MCF 10A (cell line): ENCODE measurements at regions not wholly inside any gene's neighbourhood (a gene's known extent, or its start where the extent isn't known, plus 50 kb on each side); places are given as distances from the start of the nearest gene placed in this dataset.
A peak's percentile ranks its signal among the peaks of the same experiment; 100 is the strongest.

Experiments used
- BruUV-seq: library from RNA; stranded (reverse); fragments of 400-500 nt; replicated peaks from 2 replicates; lab custom pipeline; 2021; lab: Mats Ljungman, UMichigan
- CTCF ChIA-PET: fragments of 300-600 bp; sonication (Branson Sonifier 250); formaldehyde crosslinking; extraction: SDS; loops from one replicate; lab custom pipeline; 2021; ENCODE audit warnings: antibody characterized with exemption, inconsistent platforms; lab: Yijun Ruan, JAX
- POLR2A ChIA-PET: fragments of 300-600, 350-650 bp; sonication (Branson Sonifier 250); formaldehyde crosslinking; extraction: SDS; loops from one replicate; lab custom pipeline; 2020; ENCODE audit warnings: antibody characterized with exemption, inconsistent platforms; lab: Yijun Ruan, JAX
- DNase-seq: peaks from one replicate; pipeline ENCODE4 v3.0.0-alpha.2; 2018; ENCODE audit not compliant: unreplicated experiment
- H3K27ac Mint-ChIP-seq: one replicate; pipeline ENCODE4 v1.8.0; 2022; ENCODE audit warnings: mild to moderate bottlenecking, low read depth, mixed read lengths; ENCODE audit not compliant: unreplicated experiment
- H3K27me3 Mint-ChIP-seq: one replicate; pipeline ENCODE4 v1.8.0; 2022; ENCODE audit warnings: mixed read lengths; ENCODE audit not compliant: insufficient read depth, unreplicated experiment
- H3K36me3 Mint-ChIP-seq: one replicate; pipeline ENCODE4 v1.8.0; 2022; ENCODE audit warnings: mild to moderate bottlenecking, moderate library complexity, mixed read lengths; ENCODE audit not compliant: insufficient read depth, unreplicated experiment
- H3K4me1 Mint-ChIP-seq: one replicate; pipeline ENCODE4 v1.8.0; 2022; ENCODE audit warnings: mixed read lengths; ENCODE audit not compliant: insufficient read depth, unreplicated experiment
- H3K4me3 Mint-ChIP-seq: one replicate; pipeline ENCODE4 v1.8.0; 2022; ENCODE audit warnings: mild to moderate bottlenecking, moderate library complexity, mixed read lengths; ENCODE audit not compliant: unreplicated experiment
- H3K9me3 Mint-ChIP-seq: one replicate; pipeline ENCODE4 v1.8.0; 2022; ENCODE audit warnings: mixed read lengths; ENCODE audit not compliant: unreplicated experiment
- CTCF ChIP-seq: fragments of 200-600 bp; IDR thresholded peaks from one replicate; pipeline ENCODE4 v1.8.0; 2022; ENCODE audit warnings: antibody characterized with exemption, mild to moderate bottlenecking; ENCODE audit not compliant: unreplicated experiment
- intact Hi-C: fragments of 100-400 bp; cut with micrococcal nuclease; formaldehyde crosslinking; loops from 2 replicates; pipeline ENCODE4 v1.14.1; 2022

DNA sequence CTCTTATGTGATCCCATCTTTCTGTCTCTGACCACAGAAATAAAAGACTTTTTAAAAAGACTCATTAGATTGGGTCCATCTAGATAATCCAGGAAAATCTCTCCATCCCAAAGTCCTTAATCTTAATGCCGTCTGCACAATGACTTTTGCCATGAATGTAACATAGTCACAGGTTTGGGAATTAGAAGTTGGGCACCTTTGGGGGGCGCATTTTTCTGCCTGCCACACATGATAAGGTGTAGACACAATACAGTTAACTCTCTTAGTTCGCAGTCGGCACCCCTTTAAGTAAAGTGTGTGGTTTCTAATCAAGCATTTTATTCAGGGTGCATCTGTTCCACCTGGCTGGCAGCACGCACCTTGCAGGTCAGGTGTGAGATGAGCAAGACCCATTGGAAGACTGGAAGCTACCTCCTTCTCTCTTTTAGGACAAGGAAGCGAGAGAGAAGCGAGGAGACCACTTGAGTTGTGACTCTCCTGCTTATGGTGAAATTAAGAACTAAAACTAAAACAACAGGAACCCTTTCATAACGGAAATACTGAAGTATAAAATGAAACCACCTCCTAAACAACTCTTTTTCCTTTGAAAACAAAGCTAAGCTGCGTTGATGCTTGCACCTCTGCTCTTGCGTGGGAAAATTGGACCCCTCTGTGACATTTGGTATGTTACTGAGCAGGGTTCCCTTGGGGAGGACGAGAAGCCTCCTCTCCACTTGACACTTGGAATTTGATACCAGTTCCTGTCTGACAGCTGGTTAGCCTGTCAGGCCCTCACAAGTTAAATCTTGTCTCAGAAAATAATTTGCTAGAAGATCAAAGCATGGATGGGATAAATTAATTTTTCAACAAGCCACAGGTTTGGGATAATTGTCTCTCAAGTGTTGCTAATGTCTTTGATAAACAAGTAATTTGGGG lies 304.6 kb upstream of the DMRT1 start:
- Mint-ChIP-seq H3K36me3 (peaks cover 62% of the 10 kb centered on the region), H3K27me3 (no peaks in the 10 kb centered on the region), H3K4me1 (peaks cover 29% of the 10 kb centered on the region), H3K9me3 (no peaks in the 10 kb centered on the region), H3K27ac (peak overlapping the region; percentile 4), H3K4me3 (no peak overlapping the region)
- intact Hi-C loops, result no loop called here
- ChIA-PET CTCF (interaction anchor here (0.5 to 1.7 kb wide), 2 partner anchors 9 to 17 kb away, joined by 3 to 4 read pairs; no protein-coding TSS in a partner anchor), POLR2A (interaction anchor here (0.7 to 2.8 kb wide), 7 partner anchors 9 to 277 kb away, joined by 3 to 8 read pairs (median 5); no protein-coding TSS in a partner anchor)
- TF ChIP-seq CTCF, result no peak
- no peak for DNase-seq
- BruUV-seq, result no TSS peak

DNA sequence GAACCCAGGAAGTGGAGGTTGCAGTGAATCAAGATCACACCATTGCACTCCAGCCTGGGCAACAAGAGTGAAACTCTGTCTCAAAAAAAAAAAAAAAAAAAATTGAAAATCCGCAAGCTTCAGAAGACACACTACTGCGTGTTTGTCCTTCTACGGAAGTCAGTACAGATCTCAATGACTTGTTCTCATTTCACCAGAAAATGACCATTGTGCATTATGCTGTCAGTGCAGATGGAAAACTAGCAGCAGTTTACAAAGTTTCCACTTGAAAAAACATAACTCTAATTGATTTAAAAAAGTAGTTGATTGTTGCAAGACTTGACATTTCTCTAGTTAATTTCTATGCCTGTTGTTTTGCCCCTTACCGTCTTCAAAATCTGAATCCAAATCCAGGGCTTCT lies 298.0 kb upstream of the DMRT1 start:
- CTCF ChIA-PET, result interaction anchor here (1.0 kb wide), 1 partner anchor 329 kb away, joined by 3 read pairs; the partner anchor contains the start of gene DOCK8
- intact Hi-C loops, result no loop called here
- POLR2A ChIA-PET, result interaction anchor here (0.7 to 1.3 kb wide), 3 partner anchors 9 to 103 kb away, joined by 3 to 4 read pairs (median 3); no protein-coding TSS in a partner anchor

DNA sequence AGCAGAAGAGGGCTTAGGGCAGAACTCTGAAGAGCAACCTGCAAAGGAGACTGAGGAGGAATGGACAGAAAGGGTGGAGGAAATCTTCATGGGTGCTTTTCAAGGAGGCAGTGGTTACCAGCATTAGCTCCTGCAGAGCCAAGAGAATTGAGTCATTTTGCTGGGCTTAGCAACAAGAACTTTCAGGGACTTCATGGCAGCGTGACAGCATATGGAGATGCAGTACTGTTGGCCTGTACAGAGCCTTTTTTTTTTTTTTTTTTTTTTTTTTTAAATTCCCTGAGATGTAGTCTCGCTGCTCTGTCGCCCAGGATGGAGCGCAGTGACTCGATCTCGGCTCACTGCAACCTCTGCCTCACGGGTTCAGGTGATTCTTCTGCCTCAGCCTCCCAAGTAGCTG lies 296.0 kb upstream of the DMRT1 start:
- H3K36me3 Mint-ChIP-seq, result peaks cover 62% of the 10 kb centered on the region
- ChIA-PET CTCF (interaction anchor here (0.6 to 1.6 kb wide), 6 partner anchors 8 to 139 kb away, joined by 3 to 5 read pairs (median 4); no protein-coding TSS in a partner anchor), POLR2A (interaction anchor here (0.6 to 1.1 kb wide), 4 partner anchors 8 to 96 kb away, joined by 3 to 5 read pairs (median 4); no protein-coding TSS in a partner anchor)
- no TSS peak for BruUV-seq
- TF ChIP-seq CTCF, result no peak
- no peak for DNase-seq
- peaks cover 36% of the 10 kb centered on the region for H3K4me1 Mint-ChIP-seq
- no peaks in the 10 kb centered on the region for H3K9me3 Mint-ChIP-seq
- H3K27ac Mint-ChIP-seq, result no peak overlapping the region
- no peak overlapping the region for H3K4me3 Mint-ChIP-seq
- intact Hi-C loops, result no loop called here
- H3K27me3 Mint-ChIP-seq, result no peaks in the 10 kb centered on the region

More for the DNA sequence above, 298.0 kb upstream of the DMRT1 start:
- no peak for DNase-seq
- no peak for TF ChIP-seq CTCF
- Mint-ChIP-seq H3K27ac (no peak overlapping the region), H3K36me3 (peaks cover 65% of the 10 kb centered on the region), H3K4me1 (peaks cover 36% of the 10 kb centered on the region), H3K9me3 (no peaks in the 10 kb centered on the region), H3K4me3 (no peak overlapping the region), H3K27me3 (no peaks in the 10 kb centered on the region)
- BruUV-seq, result no TSS peak

- Mint-ChIP-seq H3K27ac (no peak overlapping the region), H3K36me3 (peaks cover 60% of the 10 kb centered on the region), H3K4me3 (no peak overlapping the region), H3K4me1 (peaks cover 36% of the 10 kb centered on the region), H3K27me3 (no peaks in the 10 kb centered on the region), H3K9me3 (no peaks in the 10 kb centered on the region)
- TF ChIP-seq CTCF, result no peak
- CTCF ChIA-PET, result interaction anchor here (0.6 to 1.6 kb wide), 9 partner anchors 9 to 1048 kb away, joined by 3 to 5 read pairs (median 4); no protein-coding TSS in a partner anchor
- intact Hi-C loops, result no loop called here
- DNase-seq, result no peak
- POLR2A ChIA-PET, result interaction anchor here (1.4 to 1.6 kb wide), 2 partner anchors 9 kb away, joined by 6 to 8 read pairs; no protein-coding TSS in a partner anchor
- no TSS peak for BruUV-seq
Measured at GRCh38 chr9:546235-546634, 295.3 kb upstream of the DMRT1 start.
